Stimulated activated naive CD8-positive, alpha-beta T cell treated with anti-CD3 and anti-CD28 coated beads, Interleukin-15, amount 100 ng/mL, for 72 hours (primary cell): ENCODE measurements at regions not wholly inside any gene's neighbourhood (a gene's known extent, or its start where the extent isn't known, plus 50 kb on each side); places are given as distances from the start of the nearest gene placed in this dataset.

Experiments
- ATAC-seq: fragments of 150-1000 bp; cut with Tn5 transposase; 2 replicates; pipeline ENCODE4 v1.10.0; 2021; ENCODE audit warnings: mild to moderate bottlenecking, moderate library complexity
- DNase-seq, 2 donors: peaks; one replicate each; pipeline ENCODE4 v3.0.0; 2021 to 2022
- H3K27ac Mint-ChIP-seq, 2 donors: one replicate each; pipeline ENCODE4 v1.8.0; 2022; ENCODE audit warnings: mild to moderate bottlenecking in 2 of 2, mixed read lengths in 2 of 2, moderate library complexity in 2 of 2
- H3K27me3 Mint-ChIP-seq: one replicate; pipeline ENCODE4 v1.8.0; 2022; ENCODE audit warnings: mixed read lengths
- H3K4me1 Mint-ChIP-seq: one replicate; pipeline ENCODE4 v1.8.0; 2022; ENCODE audit warnings: mild to moderate bottlenecking, mixed read lengths
- H3K4me3 Mint-ChIP-seq, 2 donors: one replicate each; pipeline ENCODE4 v1.8.0; 2022; ENCODE audit warnings: mild to moderate bottlenecking in 2 of 2, mixed read lengths in 2 of 2, moderate library complexity in 1 of 2
- H3K9me3 Mint-ChIP-seq, 2 donors: one replicate each; pipeline ENCODE4 v1.8.0; 2022; ENCODE audit warnings: mixed read lengths in 2 of 2

DNA sequence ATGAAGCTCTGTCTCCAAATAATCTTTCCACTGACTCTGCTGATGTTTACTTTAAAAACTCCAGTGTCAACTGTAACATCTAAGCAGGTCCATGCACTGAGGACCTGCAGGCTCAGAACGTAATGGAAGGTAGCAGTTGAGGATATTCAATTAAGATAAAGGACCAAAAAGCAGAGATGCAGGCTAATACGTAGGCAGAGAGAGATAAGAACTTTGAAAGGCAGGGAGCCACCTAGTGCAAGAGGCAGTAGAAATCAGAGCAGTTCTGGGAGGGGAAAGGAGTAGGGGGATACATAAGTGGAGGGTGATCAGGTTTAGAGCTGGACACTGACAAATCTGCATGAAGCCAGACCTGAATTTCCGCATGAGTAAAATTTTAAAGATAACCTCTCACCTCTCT lies 114.5 kb upstream of the POM121L12 start:
- DNase-seq (no peak), ATAC-seq (no peak)
- Mint-ChIP-seq H3K4me1 (no peaks in the 10 kb centered on the region), H3K9me3 (peaks cover 16 to 29% of the 10 kb centered on the region in 2 donors), H3K27me3 (no peaks in the 10 kb centered on the region), H3K4me3 (no peak overlapping the region), H3K27ac (no peak overlapping the region)

GRCh38 chr7:52917982-52918578 lies 117.4 kb upstream of the POM121L12 start:
- H3K9me3 Mint-ChIP-seq: peaks cover 12 to 36% of the 10 kb centered on the region in 2 donors
- H3K4me1 Mint-ChIP-seq: no peaks in the 10 kb centered on the region
- DNase-seq (no peak), ATAC-seq (no peak)
- no peaks in the 10 kb centered on the region for H3K27me3 Mint-ChIP-seq
- H3K27ac Mint-ChIP-seq: no peak overlapping the region
- H3K4me3 Mint-ChIP-seq: no peak overlapping the region

DNA sequence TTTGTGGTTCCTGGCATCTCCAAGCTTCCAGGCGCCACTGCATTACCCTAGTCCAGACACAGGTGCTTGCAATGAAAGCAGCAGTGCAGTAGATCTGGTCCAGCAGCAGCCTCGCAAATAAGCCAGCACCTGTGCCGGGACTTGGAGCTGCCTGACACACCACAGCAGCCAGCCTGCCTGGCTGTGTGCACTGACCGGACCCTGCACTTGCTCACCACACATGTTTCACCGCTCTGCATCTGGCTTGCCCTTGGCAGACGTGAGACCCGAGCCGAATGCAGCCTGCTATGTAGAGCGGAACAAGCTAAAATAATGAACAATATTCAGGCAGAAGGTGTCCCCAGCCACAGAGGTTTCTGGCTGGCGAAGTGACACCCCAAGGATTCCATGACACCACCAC lies 123.6 kb upstream of the POM121L12 start:
- Mint-ChIP-seq H3K9me3 (peaks cover 0 to 21% of the 10 kb centered on the region in 2 donors), H3K4me3 (no peak overlapping the region), H3K4me1 (no peaks in the 10 kb centered on the region), H3K27ac (no peak overlapping the region), H3K27me3 (no peaks in the 10 kb centered on the region)
- ATAC-seq: no peak
- DNase-seq: no peak

- no peaks in the 10 kb centered on the region for H3K27me3 Mint-ChIP-seq
- DNase-seq: no peak
- H3K27ac Mint-ChIP-seq: no peak overlapping the region
- H3K4me3 Mint-ChIP-seq: no peak overlapping the region
- peaks cover 0 to 21% of the 10 kb centered on the region in 2 donors for H3K9me3 Mint-ChIP-seq
- ATAC-seq: no peak
- no peaks in the 10 kb centered on the region for H3K4me1 Mint-ChIP-seq
Measured at GRCh38 chr7:52911326-52911725, 124.1 kb upstream of the POM121L12 start.

GRCh38 chr7:52909935-52910334 lies 125.5 kb upstream of the POM121L12 start:
- ATAC-seq (no peak), DNase-seq (no peak)
- Mint-ChIP-seq H3K4me3 (no peak overlapping the region), H3K27me3 (no peaks in the 10 kb centered on the region), H3K4me1 (no peaks in the 10 kb centered on the region), H3K27ac (no peak overlapping the region), H3K9me3 (peaks cover 0 to 21% of the 10 kb centered on the region in 2 donors)

GRCh38 chr7:52909131-52909530 lies 126.3 kb upstream of the POM121L12 start:
- H3K27me3 Mint-ChIP-seq: no peaks in the 10 kb centered on the region
- H3K27ac Mint-ChIP-seq: no peak overlapping the region
- no peak for DNase-seq
- peaks cover 0 to 14% of the 10 kb centered on the region in 2 donors for H3K9me3 Mint-ChIP-seq
- no peaks in the 10 kb centered on the region for H3K4me1 Mint-ChIP-seq
- no peak overlapping the region for H3K4me3 Mint-ChIP-seq
- no peak for ATAC-seq

GRCh38 chr7:52897713-52898112 lies 137.7 kb upstream of the POM121L12 start:
- H3K9me3 Mint-ChIP-seq: peaks cover 5 to 14% of the 10 kb centered on the region in 2 donors
- no peak overlapping the region for H3K4me3 Mint-ChIP-seq
- ATAC-seq: no peak
- no peak for DNase-seq
- H3K27ac Mint-ChIP-seq: peak overlapping the region in 1 of 2 donors; percentile 4
- no peaks in the 10 kb centered on the region for H3K27me3 Mint-ChIP-seq
- no peaks in the 10 kb centered on the region for H3K4me1 Mint-ChIP-seq

DNA sequence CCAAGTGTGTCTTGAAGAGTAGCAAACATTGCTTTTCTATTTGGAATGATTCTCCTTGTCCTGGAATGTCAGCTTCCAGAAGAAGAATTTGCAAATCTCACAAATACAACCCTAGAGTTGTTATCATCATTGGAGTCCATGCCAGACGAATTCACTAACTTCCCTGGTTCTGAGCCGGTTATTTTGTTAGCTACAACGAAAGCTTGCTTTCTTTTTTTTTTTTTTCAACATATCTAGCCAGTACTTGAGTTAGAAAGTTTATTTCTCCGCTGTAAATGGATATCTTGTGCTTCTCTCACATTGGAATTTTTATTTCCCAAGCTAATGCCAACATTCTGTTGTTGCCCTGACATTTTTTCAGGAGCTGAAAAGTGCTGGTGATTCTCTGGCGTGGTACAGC lies 138.1 kb upstream of the POM121L12 start:
- no peak for ATAC-seq
- H3K4me1 Mint-ChIP-seq: no peaks in the 10 kb centered on the region

DNA sequence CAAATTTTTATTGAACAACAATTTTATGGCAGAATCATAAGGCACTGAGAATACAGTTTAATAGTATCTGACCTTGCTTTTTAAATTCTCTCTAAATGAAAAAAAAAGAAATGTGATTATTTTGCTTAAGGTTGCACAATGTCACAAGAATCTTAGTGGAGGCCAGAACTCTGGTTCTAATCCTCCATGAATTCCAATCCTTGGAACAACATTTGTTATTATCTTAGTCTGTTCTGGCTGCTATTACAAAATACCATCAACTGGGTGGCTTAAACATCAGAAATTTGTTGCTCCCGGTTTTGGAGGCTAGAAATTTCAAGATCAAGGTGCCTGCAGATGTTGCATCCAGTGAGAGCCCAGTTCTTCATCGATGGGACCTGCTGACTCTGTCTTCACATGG lies 158.2 kb upstream of the POM121L12 start:
- Mint-ChIP-seq H3K27ac (no peak overlapping the region), H3K4me1 (no peaks in the 10 kb centered on the region), H3K9me3 (peaks cover 5 to 15% of the 10 kb centered on the region in 2 donors), H3K4me3 (no peak overlapping the region), H3K27me3 (no peaks in the 10 kb centered on the region)
- DNase-seq (no peak), ATAC-seq (no peak)

More for the DNA sequence above, 138.1 kb upstream of the POM121L12 start:
- Mint-ChIP-seq H3K4me3 (no peak overlapping the region), H3K27me3 (no peaks in the 10 kb centered on the region), H3K27ac (no peak overlapping the region), H3K9me3 (peaks cover 6 to 14% of the 10 kb centered on the region in 2 donors)
- no peak for DNase-seq

DNA sequence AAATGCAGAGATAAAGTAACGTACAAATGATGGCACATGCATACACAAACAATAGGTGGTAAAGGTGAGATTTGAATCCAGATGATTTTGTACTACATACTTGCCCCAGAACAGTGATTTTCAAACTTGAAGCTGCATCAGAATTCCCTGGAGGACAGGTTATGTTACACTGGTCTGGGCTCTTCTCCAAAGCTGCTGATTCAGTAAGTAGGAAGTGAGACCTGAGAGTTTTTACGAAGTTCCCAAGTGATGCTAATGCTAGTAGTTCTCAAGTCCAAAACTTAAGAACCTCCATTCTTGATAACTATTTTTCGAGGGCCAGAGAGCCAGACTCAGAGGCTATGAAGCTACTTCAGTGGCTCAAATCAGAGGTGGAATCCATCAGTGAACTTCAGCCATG lies 159.0 kb upstream of the POM121L12 start:
- Mint-ChIP-seq H3K27me3 (no peaks in the 10 kb centered on the region), H3K4me1 (no peaks in the 10 kb centered on the region), H3K4me3 (no peak overlapping the region), H3K27ac (no peak overlapping the region), H3K9me3 (peaks cover 5 to 18% of the 10 kb centered on the region in 2 donors)
- DNase-seq (no peak), ATAC-seq (no peak)

DNA sequence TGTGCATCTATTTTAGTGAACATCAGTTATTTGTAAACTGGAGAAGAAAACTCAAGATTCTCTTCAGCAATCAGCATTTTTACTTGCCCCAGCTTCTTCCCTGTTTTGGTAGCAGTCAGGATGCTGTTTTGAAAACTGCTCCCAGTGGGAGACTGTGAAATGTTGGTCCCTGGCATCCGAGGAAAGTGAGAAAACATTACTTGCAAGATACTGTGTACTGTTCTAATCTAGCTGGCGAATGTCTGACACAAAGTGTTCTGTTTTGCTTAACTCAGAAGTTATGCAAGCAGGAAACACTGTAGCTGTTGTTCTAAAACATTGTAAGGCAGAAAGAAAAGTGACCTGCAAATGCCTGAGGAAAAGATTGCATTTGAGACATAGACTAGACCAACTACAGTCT lies 171.8 kb upstream of the POM121L12 start:
- DNase-seq: no peak
- Mint-ChIP-seq H3K27me3 (no peaks in the 10 kb centered on the region), H3K4me3 (no peak overlapping the region), H3K4me1 (no peaks in the 10 kb centered on the region), H3K27ac (no peak overlapping the region), H3K9me3 (peaks cover 16 to 22% of the 10 kb centered on the region in 2 donors)
- no peak for ATAC-seq

- Mint-ChIP-seq H3K27ac (no peak overlapping the region), H3K4me3 (no peak overlapping the region), H3K4me1 (no peaks in the 10 kb centered on the region), H3K27me3 (no peaks in the 10 kb centered on the region), H3K9me3 (peaks cover 10 to 15% of the 10 kb centered on the region in 2 donors)
- DNase-seq (no peak), ATAC-seq (no peak)
Measured at GRCh38 chr7:52862321-52862720, 173.1 kb upstream of the POM121L12 start.

DNA sequence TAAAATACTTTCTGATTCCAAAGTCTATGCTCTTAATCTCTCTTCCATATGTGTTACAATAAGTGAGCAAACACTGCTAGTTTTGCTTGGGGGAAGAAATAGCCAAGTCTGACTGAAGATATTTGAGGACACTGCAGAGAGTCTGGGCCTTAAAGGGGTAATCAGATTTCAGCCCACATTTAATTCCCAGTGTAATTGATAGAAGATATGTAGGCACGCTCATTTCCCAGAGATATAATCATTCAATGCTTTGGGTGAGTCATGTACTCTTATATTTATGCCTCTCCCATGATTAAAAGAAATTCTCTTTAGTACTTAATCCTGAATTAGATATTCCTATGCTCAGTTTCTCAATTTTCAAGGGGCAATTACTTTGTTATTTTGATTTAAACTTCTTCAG lies 178.1 kb upstream of the POM121L12 start:
- Mint-ChIP-seq H3K4me3 (no peak overlapping the region), H3K27me3 (no peaks in the 10 kb centered on the region), H3K4me1 (no peaks in the 10 kb centered on the region), H3K27ac (no peak overlapping the region), H3K9me3 (peaks cover 0 to 13% of the 10 kb centered on the region in 2 donors)
- DNase-seq (no peak), ATAC-seq (no peak)

DNA sequence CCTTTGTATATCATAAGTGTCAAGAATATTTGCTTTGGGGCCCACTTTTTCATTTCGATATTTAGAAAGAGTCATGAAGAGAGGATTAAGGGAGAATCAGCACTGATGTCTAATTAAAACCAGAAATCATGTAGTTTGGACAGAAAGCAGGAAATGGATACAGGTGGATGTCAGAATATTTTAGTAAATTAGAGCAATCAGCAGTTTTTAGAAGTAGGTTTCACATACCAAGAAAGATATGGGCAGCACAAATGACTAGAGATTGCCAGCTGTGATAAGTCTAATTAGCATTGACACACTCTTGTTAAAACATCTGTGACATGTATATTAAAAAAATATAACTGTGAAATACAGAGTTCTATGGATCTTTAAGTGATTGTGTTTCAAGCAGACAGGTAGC lies 180.8 kb upstream of the POM121L12 start:
- ATAC-seq: no peak
- no peak for DNase-seq
- no peak overlapping the region for H3K27ac Mint-ChIP-seq
- peaks cover 0 to 13% of the 10 kb centered on the region in 2 donors for H3K9me3 Mint-ChIP-seq
- no peaks in the 10 kb centered on the region for H3K4me1 Mint-ChIP-seq
- H3K4me3 Mint-ChIP-seq: no peak overlapping the region
- no peaks in the 10 kb centered on the region for H3K27me3 Mint-ChIP-seq

DNA sequence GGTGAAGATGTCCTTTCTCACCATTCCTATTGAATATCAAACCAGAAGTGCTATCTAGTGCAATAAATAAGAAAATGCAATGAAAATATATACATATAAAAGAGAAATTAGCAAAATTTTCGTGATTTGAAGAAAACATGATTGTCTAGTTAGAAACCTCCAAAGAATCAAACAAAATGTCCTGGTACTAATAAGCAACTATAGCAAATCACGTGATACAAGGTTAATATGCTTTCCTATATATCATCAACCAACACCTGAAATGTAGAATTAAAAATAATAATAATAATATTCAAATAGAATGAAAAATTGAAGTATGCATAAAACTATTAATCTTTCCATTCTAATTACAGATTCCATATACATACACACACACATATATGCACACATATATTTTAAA lies 183.9 kb upstream of the POM121L12 start:
- no peak overlapping the region for H3K4me3 Mint-ChIP-seq
- H3K27me3 Mint-ChIP-seq: no peaks in the 10 kb centered on the region
- no peaks in the 10 kb centered on the region for H3K4me1 Mint-ChIP-seq
- no peak overlapping the region for H3K27ac Mint-ChIP-seq
- ATAC-seq: no peak
- peaks cover 0 to 13% of the 10 kb centered on the region in 2 donors for H3K9me3 Mint-ChIP-seq
- DNase-seq: no peak

GRCh38 chr7:52843436-52843835 lies 192.0 kb upstream of the POM121L12 start:
- Mint-ChIP-seq H3K27me3 (no peaks in the 10 kb centered on the region), H3K9me3 (peaks cover 0 to 7% of the 10 kb centered on the region in 2 donors), H3K27ac (no peak overlapping the region), H3K4me3 (no peak overlapping the region), H3K4me1 (no peaks in the 10 kb centered on the region)
- DNase-seq: no peak
- no peak for ATAC-seq
